ENCODE measurements at regions not wholly inside any gene's neighbourhood (a gene's known extent, or its start where the extent isn't known, plus 50 kb on each side); places are given as distances from the start of the nearest gene placed in this dataset.
"Not testable (repeated sequence)": the region's sequence is repeated elsewhere in the genome, so short reads cannot be mapped to it uniquely, and the experiment has no call there.

- TF ChIP-seq, protein P1, sequence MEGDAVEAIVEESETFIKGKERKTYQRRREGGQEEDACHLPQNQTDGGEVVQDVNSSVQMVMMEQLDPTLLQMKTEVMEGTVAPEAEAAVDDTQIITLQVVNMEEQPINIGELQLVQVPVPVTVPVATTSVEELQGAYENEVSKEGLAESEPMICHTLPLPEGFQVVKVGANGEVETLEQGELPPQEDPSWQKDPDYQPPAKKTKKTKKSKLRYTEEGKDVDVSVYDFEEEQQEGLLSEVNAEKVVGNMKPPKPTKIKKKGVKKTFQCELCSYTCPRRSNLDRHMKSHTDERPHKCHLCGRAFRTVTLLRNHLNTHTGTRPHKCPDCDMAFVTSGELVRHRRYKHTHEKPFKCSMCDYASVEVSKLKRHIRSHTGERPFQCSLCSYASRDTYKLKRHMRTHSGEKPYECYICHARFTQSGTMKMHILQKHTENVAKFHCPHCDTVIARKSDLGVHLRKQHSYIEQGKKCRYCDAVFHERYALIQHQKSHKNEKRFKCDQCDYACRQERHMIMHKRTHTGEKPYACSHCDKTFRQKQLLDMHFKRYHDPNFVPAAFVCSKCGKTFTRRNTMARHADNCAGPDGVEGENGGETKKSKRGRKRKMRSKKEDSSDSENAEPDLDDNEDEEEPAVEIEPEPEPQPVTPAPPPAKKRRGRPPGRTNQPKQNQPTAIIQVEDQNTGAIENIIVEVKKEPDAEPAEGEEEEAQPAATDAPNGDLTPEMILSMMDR (IDR thresholded peaks at IDR 0.05), result not testable (repeated sequence)
- TF ChIP-seq POLR2AphosphoS5, POLR2A, EP300 (IDR thresholded peaks at IDR 0.05): not testable (repeated sequence)
These were observed 303.3 kb downstream of the SEMA3D start for GRCh38 chr7:84883570-84883969.
